Breast epithelium (tissue), 4 donors: ENCODE measurements at regions not wholly inside any gene's neighbourhood (a gene's known extent, or its start where the extent isn't known, plus 50 kb on each side); places are given as distances from the start of the nearest gene placed in this dataset.

Experiments used
- DNase-seq, 2 donors: peaks; one replicate each; pipeline ENCODE4 v3.0.0-alpha.2; 2019; ENCODE audit warnings: low spot score in 2 of 2
- H3K27ac ChIP-seq, 2 donors: fragments of 200-600 bp; sonication (generic) in 1 of 2; one replicate each; pipeline ENCODE4 v1.5.1; 2016 to 2019; ENCODE audit warnings: mild to moderate bottlenecking in 1 of 2
- H3K27me3 ChIP-seq, 2 donors: fragments of 200-600 bp; sonication (generic) in 1 of 2; one replicate each; pipeline versions ENCODE4 v1.5.1 to v1.6.0; 2017 to 2019; ENCODE audit warnings: control low read depth in 1 of 2, mild to moderate bottlenecking in 1 of 2
- H3K36me3 ChIP-seq: fragments of 200-600 bp; one replicate; pipeline ENCODE4 v1.5.1; 2019
- H3K4me1 ChIP-seq, 2 donors: fragments of 200-600 bp; sonication (generic); one replicate each; pipeline ENCODE4 v1.5.1; 2016 to 2019; ENCODE audit warnings: control low read depth in 1 of 2
- H3K4me3 ChIP-seq, 3 donors: fragments of 200-600 bp; sonication (generic); 1 replicate in 2 of 3; 2 replicates in 1 of 3; pipeline ENCODE4 v1.5.1; 2016 to 2019; ENCODE audit warnings: mild to moderate bottlenecking in 3 of 3, moderate library complexity in 2 of 3
- H3K9me3 ChIP-seq, 2 donors: fragments of 200-600 bp; sonication (generic) in 1 of 2; one replicate each; pipeline ENCODE4 v1.5.1; 2016 to 2019; ENCODE audit warnings: control low read depth in 1 of 2
- CTCF ChIP-seq, 3 donors: fragments of 450-650 bp; IDR thresholded peaks; one replicate each; pipeline ENCODE4 v1.5.1; 2016 to 2017; ENCODE audit warnings: antibody characterized with exemption in 3 of 3, mild to moderate bottlenecking in 3 of 3, moderate library complexity in 3 of 3
- POLR2A ChIP-seq: fragments of 450-650 bp; IDR thresholded peaks from one replicate; pipeline ENCODE4 v1.6.1; 2016; ENCODE audit warnings: antibody characterized with exemption, mild to moderate bottlenecking, moderate library complexity
- POLR2AphosphoS5 ChIP-seq, 3 donors: sonication (generic); formaldehyde crosslinking; IDR thresholded peaks; one replicate each; pipeline ENCODE4 v1.6.1; 2017; ENCODE audit warnings: antibody characterized with exemption in 3 of 3
- intact Hi-C: fragments of 100-400 bp; cut with DNase I; formaldehyde crosslinking; loops from one replicate; pipeline ENCODE4 v1.15.1; 2023; ENCODE audit warnings: low total_unique reads

- DNase-seq = no peak
- TF ChIP-seq POLR2A (no peak), POLR2AphosphoS5 (IDR thresholded peaks at IDR 0.05) (no peak), CTCF (IDR thresholded peaks at IDR 0.05) (no peak)
- intact Hi-C loops = no loop called here
- no peaks in the 10 kb centered on the region for H3K9me3 ChIP-seq
- no peaks in the 10 kb centered on the region for H3K27me3 ChIP-seq
- H3K36me3 ChIP-seq = no peaks in the 10 kb centered on the region
- H3K4me1 ChIP-seq = no peaks in the 10 kb centered on the region
- H3K27ac ChIP-seq = no peak overlapping the region
- no peak overlapping the region for H3K4me3 ChIP-seq
Observed at GRCh38 chr12:41983394-41983793, 161.3 kb downstream of the GXYLT1 start.

GRCh38 chr12:41981758-41982157 lies 162.9 kb downstream of the GXYLT1 start:
- no peak overlapping the region for H3K27ac ChIP-seq
- H3K36me3 ChIP-seq = no peaks in the 10 kb centered on the region
- no peaks in the 10 kb centered on the region for H3K27me3 ChIP-seq
- H3K4me1 ChIP-seq = no peaks in the 10 kb centered on the region
- no peaks in the 10 kb centered on the region for H3K9me3 ChIP-seq
- DNase-seq = no peak
- no peak overlapping the region for H3K4me3 ChIP-seq
- TF ChIP-seq POLR2A (no peak), POLR2AphosphoS5 (IDR thresholded peaks at IDR 0.05) (no peak), CTCF (IDR thresholded peaks at IDR 0.05) (no peak)
- intact Hi-C loops = no loop called here

- Histone ChIP-seq H3K36me3 (no peaks in the 10 kb centered on the region), H3K4me1 (no peaks in the 10 kb centered on the region), H3K4me3 (no peak overlapping the region), H3K27me3 (no peaks in the 10 kb centered on the region), H3K27ac (no peak overlapping the region), H3K9me3 (no peaks in the 10 kb centered on the region)
- TF ChIP-seq CTCF (IDR thresholded peaks at IDR 0.05) (no peak), POLR2AphosphoS5 (IDR thresholded peaks at IDR 0.05) (no peak), POLR2A (no peak)
- no peak for DNase-seq
- intact Hi-C loops = no loop called here
Observed at GRCh38 chr12:41981013-41981412, 163.7 kb downstream of the GXYLT1 start.

GRCh38 chr12:41980390-41980789 lies 164.3 kb downstream of the GXYLT1 start:
- Histone ChIP-seq H3K27ac (no peak overlapping the region), H3K36me3 (no peaks in the 10 kb centered on the region), H3K27me3 (no peaks in the 10 kb centered on the region), H3K9me3 (no peaks in the 10 kb centered on the region), H3K4me3 (no peak overlapping the region), H3K4me1 (no peaks in the 10 kb centered on the region)
- DNase-seq = no peak
- no peak for TF ChIP-seq POLR2AphosphoS5 (IDR thresholded peaks at IDR 0.05)
- no peak for TF ChIP-seq CTCF (IDR thresholded peaks at IDR 0.05)
- TF ChIP-seq POLR2A = no peak
- intact Hi-C loops = no loop called here

- Histone ChIP-seq H3K36me3 (no peaks in the 10 kb centered on the region), H3K9me3 (no peaks in the 10 kb centered on the region), H3K27me3 (no peaks in the 10 kb centered on the region), H3K4me3 (no peak overlapping the region), H3K27ac (no peak overlapping the region), H3K4me1 (no peaks in the 10 kb centered on the region)
- no peak for DNase-seq
- TF ChIP-seq POLR2AphosphoS5 (IDR thresholded peaks at IDR 0.05) (no peak), POLR2A (no peak), CTCF (IDR thresholded peaks at IDR 0.05) (no peak)
- intact Hi-C loops = no loop called here
Observed at GRCh38 chr12:41979574-41979973, 165.1 kb downstream of the GXYLT1 start.
